GM21447 (cell line): ENCODE measurements at regions not wholly inside any gene's neighbourhood (a gene's known extent, or its start where the extent isn't known, plus 50 kb on each side); places are given as distances from the start of the nearest gene placed in this dataset.

ENCODE experiments used
- ATAC-seq: cut with Tn5 transposase; IDR thresholded peaks from one replicate; pipeline ENCODE4 v1.9.1; 2021; ENCODE audit not compliant: unreplicated experiment

- ATAC-seq = no peak
Observed at GRCh38 chr10:6660460-6660859, 80.4 kb upstream of the PRKCQ start.

- ATAC-seq = no peak
Observed at GRCh38 chr10:6659451-6659850, 79.4 kb upstream of the PRKCQ start.

GRCh38 chr10:6657669-6658068 lies 77.6 kb upstream of the PRKCQ start:
- no peak for ATAC-seq

GRCh38 chr10:6657196-6657595 lies 77.1 kb upstream of the PRKCQ start:
- no peak for ATAC-seq

- ATAC-seq = no peak
Observed at GRCh38 chr10:6654571-6654970, 74.5 kb upstream of the PRKCQ start.

GRCh38 chr10:6650586-6650985 lies 70.5 kb upstream of the PRKCQ start:
- ATAC-seq = no peak

- no peak for ATAC-seq
Observed at GRCh38 chr10:6649903-6650302, 69.8 kb upstream of the PRKCQ start.

- ATAC-seq = no peak
Observed at GRCh38 chr10:6648894-6649720, 69.0 kb upstream of the PRKCQ start.

GRCh38 chr10:6647811-6648526 lies 67.9 kb upstream of the PRKCQ start:
- peak; percentile 67 for ATAC-seq

- no peak for ATAC-seq
Observed at GRCh38 chr10:6643962-6644361, 63.9 kb upstream of the PRKCQ start.

GRCh38 chr10:6642876-6643275 lies 62.8 kb upstream of the PRKCQ start:
- ATAC-seq = no peak

- ATAC-seq = no peak
Observed at GRCh38 chr10:6640433-6641040, 60.5 kb upstream of the PRKCQ start.

GRCh38 chr10:6637053-6637452 lies 57.0 kb upstream of the PRKCQ start:
- no peak for ATAC-seq

GRCh38 chr10:6635784-6636183 lies 55.7 kb upstream of the PRKCQ start:
- no peak for ATAC-seq
